Testis (tissue), 2 donors: ENCODE measurements at regions not wholly inside any gene's neighbourhood (a gene's known extent, or its start where the extent isn't known, plus 50 kb on each side); places are given as distances from the start of the nearest gene placed in this dataset.

ENCODE experiments used
- POLR2A ChIP-seq: fragments of 450-650 bp; IDR thresholded peaks from one replicate; pipeline ENCODE4 v1.6.1; 2017; ENCODE audit warnings: antibody characterized with exemption, mild to moderate bottlenecking, moderate library complexity
- TF ChIP-seq, protein P1 (sequence below), 3 experiments: fragments of 450-650 bp in 2 of 3; fragments of 200-600 bp in 1 of 3; sonication (generic) in 1 of 3; IDR thresholded peaks; one replicate each; pipeline ENCODE4 v1.5.1; 2016 to 2019; ENCODE audit warnings: antibody characterized with exemption in 3 of 3, mild to moderate bottlenecking in 2 of 3, moderate library complexity in 1 of 3

DNA sequence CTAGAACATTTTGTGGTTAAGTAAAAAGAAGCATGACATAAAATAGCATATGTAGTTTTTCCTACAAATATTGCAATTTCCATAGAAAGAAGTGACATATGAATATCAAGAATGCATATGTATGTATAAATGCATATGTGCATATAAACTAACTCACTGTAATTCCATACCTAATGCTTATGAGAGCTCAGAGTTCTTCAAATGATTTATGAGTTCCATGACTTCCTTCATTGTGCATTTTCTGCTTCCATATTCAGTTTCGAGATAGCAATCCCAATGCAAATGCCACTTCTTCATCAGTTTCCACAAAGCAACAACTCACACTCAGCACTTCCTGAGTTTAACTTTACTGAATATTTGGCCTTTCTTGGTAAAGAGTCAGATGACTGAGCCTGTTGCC lies 1744.3 kb upstream of the MIR17HG start:
- no peak for TF ChIP-seq POLR2A
- TF ChIP-seq, protein P1, sequence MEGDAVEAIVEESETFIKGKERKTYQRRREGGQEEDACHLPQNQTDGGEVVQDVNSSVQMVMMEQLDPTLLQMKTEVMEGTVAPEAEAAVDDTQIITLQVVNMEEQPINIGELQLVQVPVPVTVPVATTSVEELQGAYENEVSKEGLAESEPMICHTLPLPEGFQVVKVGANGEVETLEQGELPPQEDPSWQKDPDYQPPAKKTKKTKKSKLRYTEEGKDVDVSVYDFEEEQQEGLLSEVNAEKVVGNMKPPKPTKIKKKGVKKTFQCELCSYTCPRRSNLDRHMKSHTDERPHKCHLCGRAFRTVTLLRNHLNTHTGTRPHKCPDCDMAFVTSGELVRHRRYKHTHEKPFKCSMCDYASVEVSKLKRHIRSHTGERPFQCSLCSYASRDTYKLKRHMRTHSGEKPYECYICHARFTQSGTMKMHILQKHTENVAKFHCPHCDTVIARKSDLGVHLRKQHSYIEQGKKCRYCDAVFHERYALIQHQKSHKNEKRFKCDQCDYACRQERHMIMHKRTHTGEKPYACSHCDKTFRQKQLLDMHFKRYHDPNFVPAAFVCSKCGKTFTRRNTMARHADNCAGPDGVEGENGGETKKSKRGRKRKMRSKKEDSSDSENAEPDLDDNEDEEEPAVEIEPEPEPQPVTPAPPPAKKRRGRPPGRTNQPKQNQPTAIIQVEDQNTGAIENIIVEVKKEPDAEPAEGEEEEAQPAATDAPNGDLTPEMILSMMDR (IDR thresholded peaks at IDR 0.05), result no peak
